Coronary artery (tissue), 2 donors: ENCODE measurements at regions not wholly inside any gene's neighbourhood (a gene's known extent, or its start where the extent isn't known, plus 50 kb on each side); places are given as distances from the start of the nearest gene placed in this dataset.
"Not testable (repeated sequence)": the region's sequence is repeated elsewhere in the genome, so short reads cannot be mapped to it uniquely, and the experiment has no call there.

Source experiments
- DNase-seq: peaks from one replicate; pipeline ENCODE4 v3.0.0-alpha.2; 2017; ENCODE audit warnings: low spot score
- H3K27ac ChIP-seq, 2 donors: fragments of 200-600 bp; sonication (generic); one replicate each; pipeline ENCODE4 v1.5.1; 2016 to 2019
- H3K4me3 ChIP-seq: fragments of 200-600 bp; sonication (generic); 2 replicates; pipeline ENCODE4 v1.5.1; 2016; ENCODE audit warnings: mild to moderate bottlenecking, moderate library complexity

GRCh38 chr5:34243802-34244201 lies 200.8 kb upstream of the C1QTNF3 start:
- not testable (repeated sequence) for H3K27ac ChIP-seq
- H3K4me3 ChIP-seq: peak overlapping the region; percentile 83

DNA sequence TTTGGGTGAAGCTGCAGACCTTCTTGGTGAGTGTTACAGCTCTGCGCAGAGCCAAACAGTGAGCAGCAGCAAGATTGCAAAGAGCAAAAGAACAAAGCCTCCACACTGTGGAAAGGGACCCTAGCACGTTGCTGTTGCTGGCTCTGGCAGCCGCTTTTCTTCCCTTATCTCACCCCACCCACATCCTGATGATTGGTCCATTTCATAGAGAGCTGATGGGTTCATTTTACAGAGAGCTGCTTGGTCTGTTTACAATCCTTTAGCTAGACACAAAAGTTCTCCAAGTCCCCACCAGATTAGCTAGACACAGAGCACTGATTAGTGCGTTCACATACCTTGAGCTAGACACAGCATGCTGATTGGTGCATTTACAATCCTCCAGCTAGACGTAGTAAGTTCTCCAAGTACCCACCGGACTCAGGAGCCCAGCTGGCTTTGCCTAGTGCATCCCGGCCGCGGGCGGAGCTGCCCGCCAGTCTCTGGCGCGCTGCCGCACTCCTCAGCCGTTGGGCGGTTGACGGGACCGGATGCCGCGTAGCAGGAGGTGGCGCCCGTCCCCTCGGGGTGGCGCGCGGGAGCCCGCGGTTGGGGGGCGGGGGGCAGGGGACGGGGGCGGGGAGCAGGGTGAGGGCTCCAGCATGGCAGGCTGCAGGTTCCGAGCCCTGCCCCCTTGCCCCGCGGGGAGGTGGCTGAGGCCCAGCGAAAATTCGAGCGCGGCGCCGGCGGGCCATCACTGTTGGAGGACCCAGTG lies 201.4 kb upstream of the C1QTNF3 start:
- Histone ChIP-seq H3K27ac (peak overlapping the region; percentile 82 to 98), H3K4me3 (peak overlapping the region; percentile 83)
- DNase-seq: peak; percentile 50

More at GRCh38 chr5:34243802-34244201, 200.8 kb upstream of the C1QTNF3 start:
- DNase-seq: not testable (repeated sequence)

DNA sequence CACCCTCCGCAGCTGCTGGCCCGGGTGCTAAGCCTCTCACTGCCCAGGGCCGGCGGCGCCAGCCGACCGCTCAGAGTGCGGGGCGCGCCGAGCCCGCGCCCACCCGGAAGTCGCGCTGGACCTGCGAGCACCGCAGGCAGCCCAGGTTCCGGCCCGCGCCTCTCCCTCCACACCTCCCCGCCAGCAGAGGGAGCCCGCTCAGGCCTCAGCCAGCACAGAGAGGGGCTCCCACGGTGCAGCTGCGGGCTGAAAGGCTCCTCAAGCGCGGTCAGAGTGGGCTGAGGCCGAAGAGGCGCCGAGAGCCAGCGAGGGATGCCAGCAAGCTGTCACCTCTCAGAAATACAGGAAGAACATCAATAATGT lies 202.0 kb upstream of the C1QTNF3 start:
- peak overlapping the region; percentile 82 to 98 for H3K27ac ChIP-seq
- peak overlapping the region; percentile 83 for H3K4me3 ChIP-seq
- not testable (repeated sequence) for DNase-seq

DNA sequence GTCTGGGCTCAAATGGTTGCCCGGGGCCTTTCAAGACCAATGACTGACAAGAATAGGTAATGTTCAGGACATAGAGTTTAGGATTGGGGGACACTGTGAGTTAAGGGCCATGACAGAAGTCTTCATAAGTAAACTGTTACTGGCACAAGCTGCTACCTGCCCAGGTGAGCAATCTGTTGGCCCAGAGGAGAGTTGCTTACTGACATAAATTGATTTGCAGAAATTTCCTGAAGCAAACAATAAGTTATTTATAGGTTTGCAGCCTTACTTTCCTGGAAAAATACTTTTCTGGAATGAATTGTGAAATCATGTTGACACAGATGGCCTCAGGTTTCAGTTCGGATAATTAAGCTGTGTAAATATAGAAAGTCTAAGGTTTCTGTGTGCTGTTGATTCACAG lies 202.8 kb upstream of the C1QTNF3 start:
- H3K4me3 ChIP-seq: peak overlapping the region; percentile 52
- peak overlapping the region in 1 of 2 donors; percentile 60 for H3K27ac ChIP-seq
- not testable (repeated sequence) for DNase-seq

GRCh38 chr5:34258598-34258997 lies 215.6 kb upstream of the C1QTNF3 start:
- H3K27ac ChIP-seq, DNase-seq, H3K4me3 ChIP-seq: not testable (repeated sequence)

DNA sequence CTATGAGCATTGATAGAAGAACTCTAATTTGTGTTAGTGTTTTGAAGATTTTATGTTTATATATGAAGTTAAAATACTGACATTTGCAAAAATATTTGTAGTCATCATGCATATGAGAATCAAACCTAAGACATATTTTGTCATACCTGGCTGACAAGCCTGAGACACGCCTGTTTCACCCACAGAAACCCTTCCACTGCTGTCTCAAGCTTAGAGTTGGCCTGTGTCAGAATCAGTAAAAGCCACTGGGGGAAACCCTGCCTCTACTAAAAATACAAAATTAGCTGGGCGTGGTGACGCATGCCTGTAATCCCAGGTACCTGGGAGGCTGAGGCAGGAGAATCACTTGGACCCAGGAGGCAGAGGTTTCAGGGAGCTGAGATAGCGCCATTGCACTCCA lies 218.0 kb upstream of the C1QTNF3 start:
- not testable (repeated sequence) for H3K27ac ChIP-seq, DNase-seq, H3K4me3 ChIP-seq

DNA sequence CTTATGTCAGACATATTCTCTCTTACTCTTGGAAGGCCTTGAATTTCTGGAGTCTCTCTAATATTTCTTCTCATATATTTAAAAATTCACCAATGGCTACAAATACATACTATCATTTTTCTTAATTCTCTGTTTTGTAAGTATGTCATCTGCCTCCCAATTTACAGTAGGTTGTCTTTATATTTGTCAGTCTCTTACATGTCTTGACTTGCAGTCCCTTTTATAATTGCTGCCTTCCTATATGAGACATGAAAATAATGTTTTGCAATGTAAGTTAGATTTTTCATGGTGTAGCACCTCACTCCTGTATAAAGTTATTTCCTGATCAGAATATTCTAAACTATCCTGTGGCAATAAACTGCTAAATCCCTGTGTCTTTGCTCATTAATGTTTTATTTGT lies 223.1 kb upstream of the C1QTNF3 start:
- not testable (repeated sequence) for DNase-seq, H3K4me3 ChIP-seq, H3K27ac ChIP-seq

- H3K4me3 ChIP-seq, DNase-seq, H3K27ac ChIP-seq: not testable (repeated sequence)
Measured at GRCh38 chr5:34296759-34297158, 253.7 kb upstream of the C1QTNF3 start.

DNA sequence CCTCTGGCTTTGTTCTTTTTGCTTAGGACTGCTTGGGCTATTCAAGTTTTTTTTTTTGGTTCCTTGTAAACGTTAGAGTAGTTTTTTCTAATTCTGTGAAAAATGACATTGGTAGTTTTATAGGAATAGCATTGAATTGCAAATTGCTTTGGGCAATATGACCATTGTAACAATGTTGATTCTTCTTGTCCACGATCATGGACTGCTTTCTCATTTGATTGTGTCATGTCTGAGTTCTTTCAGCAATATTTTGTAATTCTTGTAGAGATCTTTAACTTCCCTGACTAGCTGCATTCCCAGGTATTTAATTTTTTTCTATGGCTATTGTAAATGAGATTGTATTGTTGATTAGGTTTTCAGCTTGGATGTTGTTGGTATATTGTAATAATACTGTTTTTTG lies 286.2 kb upstream of the C1QTNF3 start:
- not testable (repeated sequence) for DNase-seq, H3K4me3 ChIP-seq

DNA sequence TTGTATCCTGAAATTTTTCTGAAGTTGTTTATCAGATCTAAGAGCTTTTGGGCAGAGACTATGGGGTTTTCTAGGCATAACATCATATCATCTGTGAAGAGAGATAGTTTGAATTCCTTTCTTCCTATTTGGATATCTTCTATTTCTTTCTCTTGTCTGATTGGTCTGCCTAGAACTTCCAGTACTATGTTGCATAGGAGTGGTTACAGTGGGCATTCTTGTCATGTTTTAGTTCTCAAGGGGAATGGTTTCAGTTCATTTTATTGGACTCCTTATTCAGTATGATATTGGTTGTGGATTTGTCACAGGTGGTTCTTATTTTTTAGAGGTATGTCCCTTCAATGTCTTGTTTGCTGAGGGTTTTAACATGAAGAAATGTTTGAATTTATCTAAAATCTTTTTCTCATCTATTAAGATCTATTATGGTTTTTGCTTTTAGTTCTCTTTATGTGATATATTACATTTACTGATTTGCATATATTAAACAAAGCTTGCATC lies 286.6 kb upstream of the C1QTNF3 start:
- not testable (repeated sequence) for H3K27ac ChIP-seq, DNase-seq, H3K4me3 ChIP-seq

More for the DNA sequence above, 286.2 kb upstream of the C1QTNF3 start:
- not testable (repeated sequence) for H3K27ac ChIP-seq

- not testable (repeated sequence) for H3K27ac ChIP-seq, H3K4me3 ChIP-seq, DNase-seq
Measured at GRCh38 chr5:34331928-34332454, 289.0 kb upstream of the C1QTNF3 start.

GRCh38 chr5:34339408-34340001 lies 296.5 kb upstream of the C1QTNF3 start:
- not testable (repeated sequence) for H3K27ac ChIP-seq, DNase-seq, H3K4me3 ChIP-seq

DNA sequence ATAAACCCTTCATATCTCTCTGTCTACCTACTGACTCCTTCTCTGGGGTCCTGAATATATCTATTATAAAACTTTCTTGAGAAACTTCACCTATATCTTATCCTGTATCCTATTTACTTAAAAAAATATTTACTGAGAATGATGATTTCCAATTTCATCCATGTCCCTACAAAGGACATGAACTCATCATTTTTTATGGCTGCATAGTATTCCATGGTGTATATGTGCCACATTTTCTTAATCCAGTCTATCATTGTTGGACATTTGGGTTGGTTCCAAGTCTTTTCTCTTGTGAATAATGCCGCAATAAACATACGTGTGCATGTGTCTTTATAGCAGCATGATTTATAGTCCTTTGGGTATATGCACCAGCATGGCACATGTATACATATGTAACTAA lies 301.7 kb upstream of the RAI14 start:
- H3K27ac ChIP-seq, H3K4me3 ChIP-seq, DNase-seq: not testable (repeated sequence)

DNA sequence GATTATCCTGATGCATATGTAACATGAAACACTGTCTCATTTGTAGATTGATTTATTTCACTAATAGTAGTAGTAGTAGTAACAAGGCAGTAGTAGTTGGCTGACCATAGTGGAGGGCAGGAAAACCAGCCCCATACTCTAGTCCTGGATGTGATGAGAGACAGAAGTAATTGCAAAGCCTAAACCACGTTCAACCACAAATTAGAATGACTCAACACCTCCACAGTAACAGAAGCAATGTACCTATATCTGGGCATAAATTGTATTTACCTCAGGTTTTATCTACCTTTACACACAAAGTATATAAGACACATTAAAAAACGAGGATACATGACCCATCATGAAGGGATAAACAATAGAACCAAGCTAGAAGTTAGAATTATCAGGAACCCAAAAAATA lies 284.7 kb upstream of the RAI14 start:
- not testable (repeated sequence) for H3K4me3 ChIP-seq, DNase-seq, H3K27ac ChIP-seq

DNA sequence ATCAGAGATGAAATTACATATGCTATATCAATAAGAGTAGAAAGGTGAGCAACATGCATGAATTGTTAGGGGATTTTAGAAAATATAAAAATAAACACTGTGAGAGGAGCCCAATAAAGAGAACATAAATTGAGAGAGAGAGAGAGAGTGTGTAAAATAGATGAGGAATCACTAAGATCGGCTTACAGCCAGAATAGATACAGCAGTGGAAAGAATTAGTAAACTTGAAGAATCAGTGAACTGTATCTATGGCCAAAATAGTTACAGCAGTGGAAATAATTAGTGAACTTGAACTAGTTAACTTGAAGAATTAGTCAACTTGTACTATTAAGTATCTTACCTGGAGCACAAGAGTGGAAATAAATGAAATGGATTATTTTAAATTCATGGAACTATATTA lies 284.3 kb upstream of the RAI14 start:
- not testable (repeated sequence) for DNase-seq, H3K27ac ChIP-seq

DNA sequence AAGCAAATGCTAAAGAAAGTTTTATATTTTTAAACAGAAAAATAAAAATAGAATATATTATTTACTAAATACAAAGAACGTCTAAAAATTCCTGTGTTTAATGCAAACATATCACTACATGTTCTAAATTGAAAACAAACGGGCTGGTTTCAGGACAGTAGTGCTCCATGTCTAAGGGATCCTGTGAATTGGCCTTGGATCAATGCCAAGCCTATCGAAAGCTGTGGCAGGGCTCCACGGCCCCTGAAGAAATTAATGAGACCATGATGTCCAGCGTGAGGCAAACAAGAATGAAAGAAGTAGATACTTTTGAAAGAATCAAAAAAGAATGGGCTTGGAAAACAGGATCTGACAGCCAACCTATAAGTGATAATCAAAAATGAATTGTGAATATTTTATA lies 283.4 kb upstream of the RAI14 start:
- not testable (repeated sequence) for H3K4me3 ChIP-seq, H3K27ac ChIP-seq, DNase-seq

More for the DNA sequence above, 284.3 kb upstream of the RAI14 start:
- H3K4me3 ChIP-seq: not testable (repeated sequence)

GRCh38 chr5:34377651-34378050 lies 278.5 kb upstream of the RAI14 start:
- not testable (repeated sequence) for H3K4me3 ChIP-seq, H3K27ac ChIP-seq, DNase-seq

DNA sequence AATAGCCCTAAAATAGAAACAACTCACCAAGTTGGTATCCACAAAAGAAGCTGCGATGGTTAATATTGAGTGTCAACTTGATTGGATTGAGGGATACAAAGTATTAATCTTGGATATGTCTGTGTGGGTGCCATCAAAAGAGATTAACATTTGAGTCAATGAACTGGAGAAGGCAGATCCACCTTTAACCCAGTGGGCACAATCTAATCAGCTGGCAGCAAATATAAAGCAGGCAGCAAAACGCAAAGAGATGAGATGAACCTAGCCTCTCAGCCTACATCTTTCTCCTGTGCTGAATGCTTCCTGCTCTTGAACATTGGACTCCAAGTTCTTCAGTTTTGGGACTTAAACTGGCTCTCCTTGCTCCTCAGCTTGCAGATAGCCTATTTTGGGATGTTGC lies 277.6 kb upstream of the RAI14 start:
- not testable (repeated sequence) for DNase-seq, H3K27ac ChIP-seq, H3K4me3 ChIP-seq

DNA sequence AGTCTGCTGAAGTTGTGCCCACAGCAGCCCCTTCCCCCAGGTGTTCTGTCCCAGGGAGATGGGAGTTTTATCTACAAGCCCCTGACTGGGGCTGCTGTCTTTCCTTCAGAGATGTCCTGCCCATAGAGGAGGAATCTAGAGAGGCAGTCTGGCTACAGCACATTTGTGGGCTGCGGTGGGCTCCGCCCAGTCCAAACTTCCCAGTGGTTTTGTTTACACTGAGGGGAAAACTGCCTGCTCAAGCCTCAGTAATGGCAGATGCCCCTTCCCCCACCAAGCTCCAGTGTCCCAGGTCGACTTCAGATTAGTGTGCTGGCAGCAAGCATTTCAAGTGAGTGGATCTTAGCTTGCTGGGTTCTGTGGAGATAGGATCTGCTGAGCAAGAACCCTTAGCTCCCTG lies 267.4 kb upstream of the RAI14 start:
- not testable (repeated sequence) for H3K27ac ChIP-seq, H3K4me3 ChIP-seq, DNase-seq
